ENCODE measurements at regions not wholly inside any gene's neighbourhood (a gene's known extent, or its start where the extent isn't known, plus 50 kb on each side); places are given as distances from the start of the nearest gene placed in this dataset.

DNA sequence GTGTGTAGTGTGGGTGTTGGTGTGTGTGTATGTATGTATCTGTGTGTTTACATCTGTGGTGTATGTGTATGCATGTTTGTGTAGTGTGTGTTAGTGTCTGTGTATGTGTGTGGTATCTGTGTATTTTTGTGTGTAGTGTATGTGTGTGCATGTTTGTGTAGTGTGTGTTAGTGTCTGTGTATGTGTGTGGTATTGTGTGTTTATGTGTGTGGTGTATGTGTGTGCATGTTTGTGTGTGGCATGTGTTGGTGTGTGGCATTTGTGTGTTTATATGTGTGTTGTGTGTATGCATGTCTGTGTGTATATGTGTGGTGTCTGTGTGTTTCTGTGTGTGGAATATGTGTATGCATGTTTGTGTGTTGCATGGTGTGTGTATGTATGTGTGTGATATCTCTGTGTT lies 96.4 kb downstream of the CMPK2 start:
- no peaks in the 10 kb centered on the region for H3K79me1 ChIP-seq (ENCODE audit: low read depth, low read length)
- H3K4me2 ChIP-seq (ENCODE audit: insufficient read depth in 1 of 2, low read depth in 2 of 2, low read length in 2 of 2) = no peak overlapping the region
- H4K5ac ChIP-seq (ENCODE audit: insufficient read length, low read depth, low read length) = no peak overlapping the region
- H3K23me2 ChIP-seq (ENCODE audit: low read depth, low read length) = peaks cover 8% of the 10 kb centered on the region; the same call in 1 of the 2 replicates
- H2BK120ac ChIP-seq (replicated peaks; ENCODE audit: low read depth, low read length) = no peak overlapping the region
- peak overlapping the region; percentile 1 for H3K4ac ChIP-seq (replicated peaks; ENCODE audit: insufficient read length, low read depth, low read length)
- H3K27me3 ChIP-seq (replicated peaks in 1 of 4; ENCODE audit: control insufficient read depth in 3 of 4, extremely low read depth in 1 of 4, insufficient read depth in 3 of 4, low read length in 3 of 4) = no peaks in the 10 kb centered on the region
- no peak for DNase-seq (ENCODE audit: low read depth in 1 of 2, low spot score in 2 of 2)
- H4K20me1 ChIP-seq (replicated peaks in 1 of 2; ENCODE audit: control insufficient read depth in 1 of 2, insufficient read depth in 2 of 2, low read length in 2 of 2) = peaks cover 0 to 5% of the 10 kb centered on the region in 2 experiments
- peak overlapping the region; percentile 89 for H2AK5ac ChIP-seq (ENCODE audit: low read depth, low read length)
- H4K8ac ChIP-seq (ENCODE audit: extremely low read depth, insufficient read depth, low read length) = no peak overlapping the region
- peak overlapping the region; percentile 30; the same call in 1 of the 2 replicates for H2BK12ac ChIP-seq (ENCODE audit: low read depth, low read length)
- no peaks in the 10 kb centered on the region; a peak in 1 of 4 replicates for H3K9me3 ChIP-seq (ENCODE audit: insufficient read depth in 2 of 2, low read depth in 1 of 2, low read length in 1 of 2)
- H3K36me3 ChIP-seq (ENCODE audit: control insufficient read depth in 2 of 4, insufficient read depth in 4 of 4, low read length in 3 of 4) = no peaks in the 10 kb centered on the region
- H3K4me1 ChIP-seq (replicated peaks in 1 of 4; ENCODE audit: control insufficient read depth in 3 of 4, insufficient read depth in 4 of 4, low read length in 3 of 4) = peaks cover 0 to 12% (median 7%) of the 10 kb centered on the region in 4 experiments; a peak in 6 of 7 replicates
- no peak overlapping the region for H3K4me3 ChIP-seq (ENCODE audit: extremely low read depth in 1 of 4, insufficient read depth in 2 of 4, low read depth in 3 of 4, low read length in 4 of 4)
- no peak overlapping the region for H3K27ac ChIP-seq (ENCODE audit: low read depth, low read length)
- H2BK15ac ChIP-seq (ENCODE audit: low read length) = peak overlapping the region; percentile 77
- peak overlapping the region; percentile 45 for H4K91ac ChIP-seq (replicated peaks; ENCODE audit: insufficient read length, low read length)
- H3K14ac ChIP-seq (ENCODE audit: insufficient read length) = no peak overlapping the region
- TF ChIP-seq RAD21 (IDR thresholded peaks at IDR 0.05 in 1 of 2, conservative IDR thresholded peaks at IDR 0.05 in 1 of 2; ENCODE audit: low read depth in 2 of 2, low read length in 2 of 2) = no peak
- no peak for TF ChIP-seq NANOG (IDR thresholded peaks at IDR 0.05; ENCODE audit: insufficient read depth, low read depth, low read length, poor library complexity, severe bottlenecking)
- TF ChIP-seq JUN (IDR thresholded peaks at IDR 0.05; ENCODE audit: low read depth, low read length) = no peak
- no peak for TF ChIP-seq SUZ12 (IDR thresholded peaks at IDR 0.05; ENCODE audit: low read length)
- TF ChIP-seq ZNF274 (IDR thresholded peaks at IDR 0.05; ENCODE audit: borderline replicate concordance, extremely low read depth, low read length) = no peak
- no peak for TF ChIP-seq KDM1A (IDR thresholded peaks at IDR 0.05; ENCODE audit: borderline replicate concordance, low read length)
- H3K23ac ChIP-seq (ENCODE audit: insufficient read length) = no peak overlapping the region
- peak overlapping the region; percentile 10; the same call in 1 of the 2 replicates for H2BK5ac ChIP-seq (ENCODE audit: low read depth, low read length)
- peak overlapping the region; percentile 62 for H3K56ac ChIP-seq (replicated peaks; ENCODE audit: insufficient read length, low read depth, low read length)
- ChIA-PET CTCF (ENCODE audit: partially characterized antibody) (no interaction called here), POLR2A (ENCODE audit: partially characterized antibody) (no interaction called here)
- no peak overlapping the region for H3K18ac ChIP-seq (ENCODE audit: extremely low read depth, low read length)
- peak overlapping the region; percentile 10; the same call in 1 of the 2 replicates for H2BK20ac ChIP-seq (ENCODE audit: low read length)
- no peak overlapping the region for H2AFZ ChIP-seq (ENCODE audit: low read length)
- H3K9ac ChIP-seq (replicated peaks in 1 of 4; ENCODE audit: extremely low read depth in 1 of 4, low read depth in 3 of 4, low read length in 3 of 4) = no peak overlapping the region
- no peaks in the 10 kb centered on the region for H3K79me2 ChIP-seq (ENCODE audit: control insufficient read depth in 1 of 2, insufficient read depth in 2 of 2, low read length in 2 of 2)
- peak; percentile 7 for FAIRE-seq

Data from H1 (cell line).